Lung (tissue), 11 donors: ENCODE measurements at regions not wholly inside any gene's neighbourhood (a gene's known extent, or its start where the extent isn't known, plus 50 kb on each side); places are given as distances from the start of the nearest gene placed in this dataset.

Source experiments
- ATAC-seq: fragments of 200-7000 bp; cut with Tn5 transposase; one replicate; pipeline ENCODE4 v1.9.1; 2020; ENCODE audit warnings: moderate number of reproducible peaks; ENCODE audit not compliant: insufficient read depth, low FRiP score
- DNase-seq, 3 donors: peaks; one replicate each; pipeline ENCODE4 v3.0.0-alpha.2; 2013 to 2017
- H3K27ac ChIP-seq, 2 donors: one replicate each; pipeline ENCODE4 v1.5.1; 2013; ENCODE audit warnings: mild to moderate bottlenecking in 2 of 2, moderate library complexity in 2 of 2, control low read depth in 1 of 2, inconsistent platforms in 1 of 2, low read depth in 1 of 2, low read length in 1 of 2
- H3K27me3 ChIP-seq, 3 donors: one replicate each; pipeline ENCODE4 v1.5.1; 2013; ENCODE audit warnings: low read length in 2 of 3; ENCODE audit not compliant: control insufficient read depth in 3 of 3, insufficient read depth in 3 of 3
- H3K36me3 ChIP-seq, 4 donors: one replicate each; pipeline ENCODE4 v1.5.1; 2013; ENCODE audit warnings: low read length in 4 of 4, mild to moderate bottlenecking in 1 of 4, moderate library complexity in 1 of 4; ENCODE audit not compliant: control insufficient read depth in 4 of 4, insufficient read depth in 4 of 4
- H3K4me1 ChIP-seq, 5 donors: one replicate each; pipeline ENCODE4 v1.5.1; 2013; ENCODE audit warnings: low read length in 5 of 5, mild to moderate bottlenecking in 2 of 5, moderate library complexity in 1 of 5; ENCODE audit not compliant: control insufficient read depth in 5 of 5, insufficient read depth in 5 of 5
- H3K4me3 ChIP-seq: one replicate; pipeline ENCODE4 v1.5.1; 2013; ENCODE audit warnings: mild to moderate bottlenecking, control low read depth, moderate library complexity
- H3K9ac ChIP-seq, 2 donors: one replicate each; pipeline ENCODE4 v1.5.1; 2013; ENCODE audit warnings: low read length in 2 of 2, control low read depth in 1 of 2; ENCODE audit not compliant: insufficient read depth in 1 of 2
- H3K9me3 ChIP-seq, 4 donors: one replicate each; pipeline ENCODE4 v1.5.1; 2013; ENCODE audit warnings: low read length in 3 of 4, mild to moderate bottlenecking in 1 of 4, moderate library complexity in 1 of 4; ENCODE audit not compliant: control insufficient read depth in 4 of 4, insufficient read depth in 3 of 4
- CTCF ChIP-seq: IDR thresholded peaks from 2 replicates; pipeline ENCODE4 v1.5.1; 2012; ENCODE audit warnings: mild to moderate bottlenecking; ENCODE audit errors: control extremely low read depth, extremely low read depth
- WGBS, 2 donors: extraction: QIAGEN DNeasy Blood & Tissue Kit; methylation state at CpG; one replicate each; pipeline ENCODE4 v1.1.7; 2013; 5-methylcytosine and 5-hydroxymethylcytosine counted together
- donor health status: control.
- donor health status: control.
- donor health status: Bipolar disorder and iron deficiency.
- donor health status: healthy.
- donor health status: DM: yes; HTN: yes; CAD: no.

- TF ChIP-seq CTCF = no peak
- Histone ChIP-seq H3K4me3 (no peak overlapping the region), H3K4me1 (no peaks in the 10 kb centered on the region), H3K36me3 (no peaks in the 10 kb centered on the region), H3K9ac (no peak overlapping the region), H3K27ac (no peak overlapping the region), H3K27me3 (no peaks in the 10 kb centered on the region), H3K9me3 (no peaks in the 10 kb centered on the region)
- DNase-seq (no peak), ATAC-seq (no peak)
- WGBS, 2 donors = 77 to 86% methylated on average over 4 of the region's 4 CpGs
These were observed 589.2 kb downstream of the SLC16A7 start for GRCh38 chr12:60185060-60185459.

DNA sequence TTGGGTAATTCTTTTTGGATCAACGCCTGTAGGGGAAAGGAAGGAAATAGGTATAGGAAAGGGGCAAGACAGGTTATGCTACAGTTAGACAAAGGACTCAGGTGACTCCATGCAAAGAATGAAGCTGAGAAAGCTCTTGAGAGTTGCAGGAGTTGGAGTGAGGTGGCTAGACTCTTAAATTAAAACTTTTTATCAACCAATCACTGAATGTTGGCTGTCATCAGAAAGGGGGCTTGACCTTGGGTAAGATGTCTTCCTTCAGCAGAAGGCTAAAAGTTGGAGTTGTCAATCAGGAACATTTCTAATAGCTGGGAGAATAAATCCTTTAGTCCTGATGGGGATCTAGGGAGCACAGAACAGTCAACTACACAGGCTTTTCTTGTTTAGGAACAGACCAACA is 595.4 kb downstream of the SLC16A7 start:
- Histone ChIP-seq H3K9ac (no peak overlapping the region), H3K36me3 (no peaks in the 10 kb centered on the region), H3K27me3 (no peaks in the 10 kb centered on the region), H3K4me1 (no peaks in the 10 kb centered on the region), H3K9me3 (no peaks in the 10 kb centered on the region), H3K27ac (no peak overlapping the region), H3K4me3 (no peak overlapping the region)
- 68 to 75% methylated on average over 1 of the region's 1 CpG for WGBS, 2 donors
- no peak for ATAC-seq
- TF ChIP-seq CTCF = no peak
- DNase-seq = no peak

- Histone ChIP-seq H3K27ac (no peak overlapping the region), H3K36me3 (no peaks in the 10 kb centered on the region), H3K9me3 (peaks cover 0 to 2% (median 0%) of the 10 kb centered on the region in 4 donors), H3K9ac (no peak overlapping the region), H3K4me3 (no peak overlapping the region), H3K4me1 (no peaks in the 10 kb centered on the region), H3K27me3 (no peaks in the 10 kb centered on the region)
- no peak for TF ChIP-seq CTCF
- no peak for DNase-seq
- no peak for ATAC-seq
These were observed 596.0 kb downstream of the SLC16A7 start for GRCh38 chr12:60191676-60192359.

DNA sequence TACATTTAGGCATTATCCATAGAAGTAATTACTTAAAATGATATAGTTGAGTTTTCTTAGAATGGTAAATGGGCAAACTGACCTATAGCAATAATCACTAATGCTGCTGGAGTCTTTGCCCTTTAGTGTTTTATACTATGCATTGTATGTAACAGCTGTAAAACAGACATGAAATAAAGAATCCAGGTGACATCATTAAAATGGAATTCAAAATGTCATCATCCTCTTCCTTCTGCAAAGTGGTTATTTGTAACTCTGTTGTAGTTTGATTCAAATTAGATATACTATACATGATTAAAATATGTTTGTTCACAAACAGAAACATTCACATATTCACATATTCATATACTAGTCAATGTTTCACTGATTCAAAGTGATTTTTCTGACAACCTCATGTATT is 598.8 kb downstream of the SLC16A7 start:
- Histone ChIP-seq H3K4me1 (no peaks in the 10 kb centered on the region), H3K36me3 (no peaks in the 10 kb centered on the region), H3K9me3 (peaks cover 0 to 2% (median 0%) of the 10 kb centered on the region in 4 donors), H3K27me3 (no peaks in the 10 kb centered on the region), H3K4me3 (no peak overlapping the region), H3K9ac (no peak overlapping the region), H3K27ac (no peak overlapping the region)
- TF ChIP-seq CTCF = no peak
- DNase-seq = no peak
- ATAC-seq = no peak
